GM21529 (cell line): ENCODE measurements at regions not wholly inside any gene's neighbourhood (a gene's known extent, or its start where the extent isn't known, plus 50 kb on each side); places are given as distances from the start of the nearest gene placed in this dataset.
"Not testable (repeated sequence)": the region's sequence is repeated elsewhere in the genome, so short reads cannot be mapped to it uniquely, and the experiment has no call there.

Experiments
- ATAC-seq: cut with Tn5 transposase; IDR thresholded peaks from one replicate; pipeline ENCODE4 v1.9.1; 2021; ENCODE audit not compliant: unreplicated experiment

- ATAC-seq, result no peak
Observed at GRCh38 chr2:193219413-193219812, 1024.7 kb upstream of the TMEFF2 start.

- no peak for ATAC-seq
Observed at GRCh38 chr2:193201583-193201982, 1006.9 kb upstream of the TMEFF2 start.

- ATAC-seq, result no peak
Observed at GRCh38 chr2:193199322-193199721, 1004.6 kb upstream of the TMEFF2 start.

GRCh38 chr2:193187816-193188215 lies 993.1 kb upstream of the TMEFF2 start:
- peak; percentile 74 for ATAC-seq

- not testable (repeated sequence) for ATAC-seq
Observed at GRCh38 chr2:193170981-193171380, 976.2 kb upstream of the TMEFF2 start.

- no peak for ATAC-seq
Observed at GRCh38 chr2:193156480-193156879, 961.7 kb upstream of the TMEFF2 start.

GRCh38 chr2:193154076-193154475 lies 959.3 kb upstream of the TMEFF2 start:
- ATAC-seq, result no peak

- no peak for ATAC-seq
Observed at GRCh38 chr2:193153576-193153975, 958.8 kb upstream of the TMEFF2 start.

GRCh38 chr2:193142467-193142866 lies 947.7 kb upstream of the TMEFF2 start:
- not testable (repeated sequence) for ATAC-seq

- no peak for ATAC-seq
Observed at GRCh38 chr2:193141998-193142397, 947.3 kb upstream of the TMEFF2 start.

- not testable (repeated sequence) for ATAC-seq
Observed at GRCh38 chr2:193140895-193141294, 946.2 kb upstream of the TMEFF2 start.

GRCh38 chr2:193124815-193125214 lies 930.1 kb upstream of the TMEFF2 start:
- ATAC-seq, result no peak

- ATAC-seq, result no peak
Observed at GRCh38 chr2:193114827-193115226, 920.1 kb upstream of the TMEFF2 start.

- no peak for ATAC-seq
Observed at GRCh38 chr2:193112986-193113385, 918.3 kb upstream of the TMEFF2 start.

- no peak for ATAC-seq
Observed at GRCh38 chr2:193103064-193103463, 908.3 kb upstream of the TMEFF2 start.

GRCh38 chr2:193101591-193101990 lies 906.9 kb upstream of the TMEFF2 start:
- ATAC-seq, result no peak

GRCh38 chr2:193088026-193088425 lies 893.3 kb upstream of the TMEFF2 start:
- ATAC-seq, result no peak

- ATAC-seq, result no peak
Observed at GRCh38 chr2:193076995-193077394, 882.3 kb upstream of the TMEFF2 start.

- no peak for ATAC-seq
Observed at GRCh38 chr2:193074933-193075332, 880.2 kb upstream of the TMEFF2 start.

GRCh38 chr2:193072647-193073046 lies 877.9 kb upstream of the TMEFF2 start:
- ATAC-seq, result no peak

- not testable (repeated sequence) for ATAC-seq
Observed at GRCh38 chr2:193025556-193025955, 830.8 kb upstream of the TMEFF2 start.

GRCh38 chr2:193024791-193025190 lies 830.1 kb upstream of the TMEFF2 start:
- no peak for ATAC-seq

- ATAC-seq, result no peak
Observed at GRCh38 chr2:193011870-193012269, 817.1 kb upstream of the TMEFF2 start.

- ATAC-seq, result no peak
Observed at GRCh38 chr2:192993059-192993458, 798.3 kb upstream of the TMEFF2 start.
